Vagina (tissue), 2 donors: ENCODE measurements at regions not wholly inside any gene's neighbourhood (a gene's known extent, or its start where the extent isn't known, plus 50 kb on each side); places are given as distances from the start of the nearest gene placed in this dataset.

Experiments used
- CTCF ChIP-seq, 3 experiments: fragments of 450-650 bp in 2 of 3; fragments of 200-600 bp in 1 of 3; sonication (generic) in 1 of 3; IDR thresholded peaks; one replicate each; pipeline ENCODE4 v1.5.1; 2017 to 2019; ENCODE audit warnings: antibody characterized with exemption in 3 of 3, mild to moderate bottlenecking in 2 of 3, moderate library complexity in 2 of 3
- POLR2A ChIP-seq, 2 donors: fragments of 450-650 bp; IDR thresholded peaks; one replicate each; pipeline ENCODE4 v1.6.1; 2017; ENCODE audit warnings: antibody characterized with exemption in 2 of 2, mild to moderate bottlenecking in 2 of 2, moderate library complexity in 2 of 2
- POLR2AphosphoS5 ChIP-seq, 2 donors: sonication (generic); formaldehyde crosslinking; IDR thresholded peaks; one replicate each; pipeline ENCODE4 v1.9.0; 2017; ENCODE audit warnings: antibody characterized with exemption in 2 of 2, mild to moderate bottlenecking in 2 of 2, low read depth in 1 of 2; ENCODE audit not compliant: insufficient read depth in 1 of 2

GRCh38 chr2:180254872-180255271, 247.8 kb upstream of the CWC22 start:
- TF ChIP-seq CTCF (IDR thresholded peaks at IDR 0.05) (no peak), POLR2AphosphoS5 (IDR thresholded peaks at IDR 0.05; ENCODE audit: insufficient read depth in 1 of 2, low read depth in 1 of 2) (no peak), POLR2A (IDR thresholded peaks at IDR 0.05) (no peak)
